Keratinocyte (primary cell): ENCODE measurements at regions not wholly inside any gene's neighbourhood (a gene's known extent, or its start where the extent isn't known, plus 50 kb on each side); places are given as distances from the start of the nearest gene placed in this dataset.

Experiments used
- CTCF ChIP-seq, 3 experiments: IDR thresholded peaks in 1 of 3; conservative IDR thresholded peaks in 1 of 3; optimal IDR thresholded peaks in 1 of 3; 2 replicates in 2 of 3; 3 replicates in 1 of 3; pipeline versions ENCODE3 to v1.5.1; 2011; ENCODE audit warnings: low read length in 3 of 3, mild to moderate bottlenecking in 3 of 3, moderate library complexity in 2 of 3, control low read depth in 1 of 3, inconsistent platforms in 1 of 3; ENCODE audit not compliant: insufficient read depth in 2 of 3; ENCODE audit errors: extremely low read depth in 1 of 3
- EZH2 ChIP-seq: IDR thresholded peaks from one replicate; pipeline ENCODE4 v1.6.1; 2012; ENCODE audit warnings: inconsistent platforms, mild to moderate bottlenecking, low read length, moderate library complexity

- TF ChIP-seq CTCF (optimal IDR thresholded peaks at IDR 0.05 in 1 of 3, IDR thresholded peaks at IDR 0.05 in 1 of 3, conservative IDR thresholded peaks at IDR 0.05 in 1 of 3; ENCODE audit: extremely low read depth in 1 of 3, insufficient read depth in 2 of 3, low read length in 3 of 3) (no peak), EZH2 (no peak)
Observed at GRCh38 chr6:170012037-170012330, 260.6 kb downstream of the ERMARD start.
